A549 (cell line): ENCODE measurements at regions not wholly inside any gene's neighbourhood (a gene's known extent, or its start where the extent isn't known, plus 50 kb on each side); places are given as distances from the start of the nearest gene placed in this dataset.

Experiments
- ATAC-seq, 2 experiments: fragments of 200-7000 bp in 1 of 2; fragments of >200 bp in 1 of 2; cut with Nextera tagmentation in 1 of 2; cut with Tn5 transposase in 1 of 2; 3 replicates each; pipeline versions ENCODE4 v1.8.0 to v1.9.1; 2018 to 2020; ENCODE audit warnings: mild to moderate bottlenecking in 1 of 2, moderate library complexity in 1 of 2
- CTCF ChIA-PET: fragments of 300-600 bp; sonication (Branson Sonifier 250); formaldehyde crosslinking; extraction: SDS; loops from one replicate; lab custom pipeline; 2021; ENCODE audit warnings: antibody characterized with exemption, inconsistent platforms; lab: Yijun Ruan, JAX
- POLR2A ChIA-PET: fragments of 350-600 bp; formaldehyde crosslinking; extraction: SDS; loops from one replicate; lab custom pipeline; 2021; ENCODE audit warnings: antibody characterized with exemption, inconsistent platforms; lab: Yijun Ruan, JAX
- DNase-seq, 2 experiments: peaks; one replicate each; pipeline versions ENCODE4 v3.0.0 to v3.0.0-alpha.2; 2011 to 2016; ENCODE audit warnings: low read depth in 1 of 2, low spot score in 1 of 2
- FAIRE-seq: peaks from 2 replicates; lab custom pipeline; 2011; peaks lifted over from hg19 to GRCh38; lab: Jason Lieb, UNC
- H3K27ac ChIP-seq, 2 experiments: fragments of >200 bp; sonication (Bioruptor Twin); formaldehyde crosslinking; 3 replicates each; pipeline ENCODE4 v1.5.1; 2016 to 2017
- H3K4me1 ChIP-seq: fragments of >200 bp; sonication (Bioruptor Twin); formaldehyde crosslinking; 3 replicates; pipeline ENCODE4 v1.6.1; 2016
- H3K4me2 ChIP-seq: fragments of >200 bp; sonication (Bioruptor Twin); formaldehyde crosslinking; 3 replicates; pipeline ENCODE4 v1.6.1; 2016
- H3K4me3 ChIP-seq: fragments of >200 bp; sonication (Bioruptor Twin); formaldehyde crosslinking; 3 replicates; pipeline ENCODE4 v1.5.1; 2016
- H3K9me3 ChIP-seq: fragments of >200 bp; sonication (Bioruptor Twin); formaldehyde crosslinking; 3 replicates; pipeline ENCODE4 v1.6.1; 2016
- ATOH8 ChIP-seq: fragments of 250-450 bp; sonication (Bioruptor Pico); IDR thresholded peaks from 2 replicates; pipeline ENCODE4 v1.5.0; 2020; ENCODE audit warnings: low read depth, mild to moderate bottlenecking, moderate library complexity
- BCL3 ChIP-seq: fragments of >200 bp; sonication (Bioruptor Twin); formaldehyde crosslinking; IDR thresholded peaks from 3 replicates; pipeline ENCODE4 v1.6.1; 2016
- CBX2 ChIP-seq: fragments of 200-600 bp; sonication (generic); IDR thresholded peaks from 2 replicates; pipeline ENCODE4 v1.6.1; 2016; ENCODE audit warnings: low read depth, mild to moderate bottlenecking, borderline replicate concordance
- CBX8 ChIP-seq: fragments of 200-600 bp; sonication (generic); IDR thresholded peaks from 2 replicates; pipeline ENCODE4 v1.6.1; 2016
- CHD4 ChIP-seq: fragments of 200-600 bp; sonication (generic); IDR thresholded peaks from 2 replicates; pipeline ENCODE4 v1.6.1; 2016; ENCODE audit warnings: antibody characterized with exemption, mild to moderate bottlenecking, borderline replicate concordance
- EHF ChIP-seq: fragments of 250-450 bp; sonication (Bioruptor Pico); IDR thresholded peaks from 2 replicates; pipeline ENCODE4 v1.5.0; 2020; ENCODE audit warnings: mild to moderate bottlenecking
- EHMT2 ChIP-seq: fragments of 200-600 bp; sonication (generic); IDR thresholded peaks from 2 replicates; pipeline ENCODE4 v1.6.1; 2016; ENCODE audit warnings: antibody characterized with exemption, low read depth, mild to moderate bottlenecking, moderate library complexity
- ELK1 ChIP-seq: fragments of 150-350 bp; IDR thresholded peaks from 2 replicates; pipeline ENCODE4 v1.6.1; 2014; ENCODE audit warnings: low read depth, mild to moderate bottlenecking, low read length
- FOSB ChIP-seq: fragments of 250-450 bp; sonication (Bioruptor Pico); IDR thresholded peaks from 2 replicates; pipeline ENCODE4 v1.5.0; 2020; ENCODE audit warnings: mild to moderate bottlenecking, moderate library complexity
- FOSL2 ChIP-seq, 2 experiments: fragments of 450-650 bp in 1 of 2; fragments of >200 bp in 1 of 2; sonication (Bioruptor Twin) in 1 of 2; formaldehyde crosslinking; IDR thresholded peaks; 2 replicates each; pipeline versions ENCODE4 v1.5.0 to v1.6.1; 2016 to 2020; ENCODE audit warnings: mild to moderate bottlenecking in 1 of 2, moderate library complexity in 1 of 2
- FOXS1 ChIP-seq: fragments of 250-450 bp; sonication (Bioruptor Pico); IDR thresholded peaks from 2 replicates; pipeline ENCODE4 v1.5.0; 2020; ENCODE audit warnings: mild to moderate bottlenecking, moderate library complexity
- HMGXB4 ChIP-seq: fragments of 250-450 bp; sonication (Bioruptor Pico); IDR thresholded peaks from 2 replicates; pipeline ENCODE4 v1.5.0; 2021; ENCODE audit warnings: mild to moderate bottlenecking, moderate library complexity, borderline replicate concordance
- HOXB13 ChIP-seq: fragments of 250-450 bp; sonication (Bioruptor Pico); IDR thresholded peaks from 2 replicates; pipeline ENCODE4 v1.5.0; 2020; ENCODE audit warnings: low read depth, mild to moderate bottlenecking, moderate library complexity
- JUNB ChIP-seq: fragments of >200 bp; sonication (Bioruptor Twin); formaldehyde crosslinking; IDR thresholded peaks from 2 replicates; pipeline ENCODE4 v1.6.1; 2016
- KDM5A ChIP-seq: fragments of 200-600 bp; sonication (generic); IDR thresholded peaks from 2 replicates; pipeline ENCODE4 v1.6.1; 2016; ENCODE audit warnings: antibody characterized with exemption, mild to moderate bottlenecking
- MAX ChIP-seq: IDR thresholded peaks from 2 replicates; pipeline ENCODE4 v1.6.1; 2012
- MYC ChIP-seq: IDR thresholded peaks from 2 replicates; pipeline ENCODE4 v1.6.1; 2012; ENCODE audit warnings: mild to moderate bottlenecking, inconsistent platforms, low read length, improper control_type of control experiment, borderline replicate concordance
- NPAS2 ChIP-seq: fragments of 250-450 bp; sonication (Bioruptor Pico); IDR thresholded peaks from 2 replicates; pipeline ENCODE4 v1.8.0; 2022; ENCODE audit warnings: mild to moderate bottlenecking, moderate library complexity, borderline replicate concordance
- PBX3 ChIP-seq: IDR thresholded peaks from 2 replicates; pipeline ENCODE4 v1.6.1; 2012
- PHF8 ChIP-seq: fragments of 200-600 bp; sonication (generic); IDR thresholded peaks from 2 replicates; pipeline ENCODE4 v1.6.1; 2016; ENCODE audit warnings: low read depth, mild to moderate bottlenecking, antibody characterized with exemption, moderate library complexity, borderline replicate concordance
- POLR2A ChIP-seq: IDR thresholded peaks from 2 replicates; pipeline ENCODE4 v1.6.1; 2012; ENCODE audit warnings: mild to moderate bottlenecking, low read length
- POLR2AphosphoS2 ChIP-seq: conservative IDR thresholded peaks from 2 replicates; pipeline ENCODE4 v1.6.1; 2012; ENCODE audit warnings: low read length, improper control_type of control experiment, inconsistent platforms
- RCOR1 ChIP-seq: fragments of 150-350 bp; IDR thresholded peaks from 2 replicates; pipeline ENCODE4 v1.6.1; 2014; ENCODE audit warnings: antibody characterized with exemption, low read length, low read depth
- RFX5 ChIP-seq: fragments of 450-650 bp; IDR thresholded peaks from 2 replicates; pipeline ENCODE4 v1.7.1; 2014; ENCODE audit warnings: antibody characterized with exemption, mild to moderate bottlenecking, moderate library complexity
- RNF2 ChIP-seq: fragments of 200-600 bp; sonication (generic); IDR thresholded peaks from 2 replicates; pipeline ENCODE4 v1.6.1; 2016; ENCODE audit warnings: low read depth, mild to moderate bottlenecking, antibody characterized with exemption, moderate library complexity, borderline replicate concordance
- SMC3 ChIP-seq: fragments of >200 bp; sonication (Bioruptor Twin); formaldehyde crosslinking; IDR thresholded peaks from 3 replicates; pipeline ENCODE4 v1.6.1; 2018; ENCODE audit warnings: inconsistent platforms
- SREBF2 ChIP-seq: fragments of 450-650 bp; IDR thresholded peaks from 2 replicates; pipeline ENCODE4 v1.6.1; 2014; ENCODE audit warnings: mild to moderate bottlenecking, moderate library complexity
- TFCP2L1 ChIP-seq: fragments of 250-450 bp; sonication (Bioruptor Pico); IDR thresholded peaks from 2 replicates; pipeline ENCODE4 v1.5.0; 2021; ENCODE audit warnings: mild to moderate bottlenecking
- USF2 ChIP-seq: fragments of 450-650 bp; IDR thresholded peaks from 2 replicates; pipeline ENCODE4 v1.6.1; 2014; ENCODE audit warnings: antibody characterized with exemption
- ZSCAN20 ChIP-seq: fragments of 250-450 bp; sonication (Bioruptor Pico); IDR thresholded peaks from 2 replicates; pipeline ENCODE4 v1.8.0; 2022; ENCODE audit warnings: mild to moderate bottlenecking, moderate library complexity
- WGBS: methylation state at CpG from one replicate; pipeline ENCODE4 v1.1.6; 2017; ENCODE audit errors: missing lambda C conversion rate; 5-methylcytosine and 5-hydroxymethylcytosine counted together

GRCh38 chr10:1938317-1938716, 201.0 kb upstream of the ADARB2 start (continued):
- TF ChIP-seq CBX2 (no peak), USF2 (no peak), MYC (no peak), FOSL2 (IDR thresholded peaks at IDR 0.05) (no peak), FOSL2 (CRISPR knock-in tag; IDR thresholded peaks at IDR 0.05) (no peak), ATOH8 (CRISPR knock-in tag) (no peak), POLR2A (no peak), RCOR1 (no peak), BCL3 (no peak)

- CTCF ChIA-PET: no interaction called here
- POLR2A ChIA-PET: no interaction called here
- FAIRE-seq: no peak
- TF ChIP-seq MYC (no peak), EHF (CRISPR knock-in tag) (no peak), SMC3 (no peak), ATOH8 (CRISPR knock-in tag) (no peak), FOSB (no peak), SREBF2 (no peak), POLR2AphosphoS2 (no peak), CBX8 (no peak), TFCP2L1 (no peak), JUNB (no peak), ZSCAN20 (CRISPR knock-in tag) (no peak), MAX (no peak), PHF8 (no peak), CHD4 (no peak), RFX5 (no peak), ELK1 (no peak)
- no peak for DNase-seq
- Histone ChIP-seq H3K9me3 (no peaks in the 10 kb centered on the region), H3K27ac (no peak overlapping the region), H3K4me2 (no peak overlapping the region), H3K4me3 (no peak overlapping the region), H3K4me1 (no peaks in the 10 kb centered on the region)
- 7% methylated on average over 4 of the region's 4 CpGs for whole genome bisulfite sequencing
- no peak for ATAC-seq
These were observed 198.6 kb upstream of the ADARB2 start for GRCh38 chr10:1935912-1936311.

GRCh38 chr10:1933215-1933614, 195.9 kb upstream of the ADARB2 start:
- CTCF ChIA-PET: no interaction called here
- Histone ChIP-seq H3K9me3 (no peaks in the 10 kb centered on the region), H3K27ac (no peak overlapping the region), H3K4me3 (no peak overlapping the region), H3K4me1 (no peaks in the 10 kb centered on the region), H3K4me2 (no peak overlapping the region)
- ATAC-seq: no peak
- WGBS: 62% methylated on average over 16 of the region's 16 CpGs
- no peak for DNase-seq
- FAIRE-seq: no peak
- POLR2A ChIA-PET: no interaction called here
- TF ChIP-seq KDM5A (no peak), PBX3 (no peak), RNF2 (no peak), SREBF2 (no peak), FOXS1 (no peak), MYC (no peak), NPAS2 (CRISPR knock-in tag) (no peak), EHMT2 (no peak), HMGXB4 (CRISPR knock-in tag) (no peak), HOXB13 (no peak)
